Mesothelial cell of epicardium (in vitro differentiated cells): ENCODE measurements at regions not wholly inside any gene's neighbourhood (a gene's known extent, or its start where the extent isn't known, plus 50 kb on each side); places are given as distances from the start of the nearest gene placed in this dataset.

Experiments
- DNase-seq, 2 experiments: peaks; one replicate each; pipeline ENCODE4 v3.0.0; 2021; ENCODE audit warnings: low spot score in 2 of 2; ENCODE audit not compliant: unreplicated experiment in 2 of 2
- H3K27ac Mint-ChIP-seq: 2 replicates; pipeline ENCODE4 v1.8.0; 2021; ENCODE audit warnings: mixed read lengths
- H3K27me3 Mint-ChIP-seq: 2 replicates; pipeline ENCODE4 v1.8.0; 2021; ENCODE audit warnings: low read depth, mixed read lengths
- H3K36me3 Mint-ChIP-seq: 2 replicates; pipeline ENCODE4 v1.8.0; 2021; ENCODE audit warnings: mixed read lengths
- H3K4me1 Mint-ChIP-seq: 2 replicates; pipeline ENCODE4 v1.8.0; 2021; ENCODE audit warnings: mixed read lengths
- H3K4me3 Mint-ChIP-seq: 2 replicates; pipeline ENCODE4 v1.8.0; 2021; ENCODE audit warnings: mild to moderate bottlenecking, moderate library complexity, mixed read lengths
- H3K9me3 Mint-ChIP-seq: 2 replicates; pipeline ENCODE4 v1.8.0; 2021; ENCODE audit warnings: mixed read lengths
- TF ChIP-seq, protein P1 (sequence below): fragments of 200-600 bp; sonication (generic); IDR thresholded peaks from one replicate; pipeline ENCODE4 v1.5.0; 2021; ENCODE audit warnings: antibody characterized with exemption; ENCODE audit not compliant: unreplicated experiment

DNA sequence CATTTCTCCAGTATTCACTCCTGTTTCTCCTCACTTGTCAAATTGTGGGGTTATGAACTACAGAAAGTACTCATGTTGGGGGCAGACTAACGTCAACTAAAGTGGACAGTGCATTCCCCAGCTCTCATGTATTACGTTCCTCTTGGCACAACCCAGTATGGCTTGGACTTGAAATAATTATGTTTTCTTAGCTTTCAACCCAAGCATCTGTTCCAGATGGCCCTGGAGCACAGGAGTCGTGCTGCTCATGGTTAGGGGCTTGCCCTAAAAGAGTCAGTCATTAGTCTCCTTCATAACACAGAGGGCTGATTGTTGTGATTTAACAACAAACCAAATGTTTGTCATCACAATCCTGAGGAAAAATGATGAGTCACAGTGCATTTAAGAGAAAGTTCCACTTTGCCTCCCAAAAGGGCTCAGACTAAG, 154.4 kb downstream of the RPAP3 start:
- H3K4me3 Mint-ChIP-seq: no peak overlapping the region
- peaks cover 25% of the 10 kb centered on the region for H3K9me3 Mint-ChIP-seq
- DNase-seq: no peak
- H3K36me3 Mint-ChIP-seq: peaks cover 2% of the 10 kb centered on the region
- TF ChIP-seq, protein P1, sequence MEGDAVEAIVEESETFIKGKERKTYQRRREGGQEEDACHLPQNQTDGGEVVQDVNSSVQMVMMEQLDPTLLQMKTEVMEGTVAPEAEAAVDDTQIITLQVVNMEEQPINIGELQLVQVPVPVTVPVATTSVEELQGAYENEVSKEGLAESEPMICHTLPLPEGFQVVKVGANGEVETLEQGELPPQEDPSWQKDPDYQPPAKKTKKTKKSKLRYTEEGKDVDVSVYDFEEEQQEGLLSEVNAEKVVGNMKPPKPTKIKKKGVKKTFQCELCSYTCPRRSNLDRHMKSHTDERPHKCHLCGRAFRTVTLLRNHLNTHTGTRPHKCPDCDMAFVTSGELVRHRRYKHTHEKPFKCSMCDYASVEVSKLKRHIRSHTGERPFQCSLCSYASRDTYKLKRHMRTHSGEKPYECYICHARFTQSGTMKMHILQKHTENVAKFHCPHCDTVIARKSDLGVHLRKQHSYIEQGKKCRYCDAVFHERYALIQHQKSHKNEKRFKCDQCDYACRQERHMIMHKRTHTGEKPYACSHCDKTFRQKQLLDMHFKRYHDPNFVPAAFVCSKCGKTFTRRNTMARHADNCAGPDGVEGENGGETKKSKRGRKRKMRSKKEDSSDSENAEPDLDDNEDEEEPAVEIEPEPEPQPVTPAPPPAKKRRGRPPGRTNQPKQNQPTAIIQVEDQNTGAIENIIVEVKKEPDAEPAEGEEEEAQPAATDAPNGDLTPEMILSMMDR: no peak
- no peak overlapping the region for H3K27ac Mint-ChIP-seq
- no peaks in the 10 kb centered on the region for H3K4me1 Mint-ChIP-seq
- no peaks in the 10 kb centered on the region for H3K27me3 Mint-ChIP-seq

DNA sequence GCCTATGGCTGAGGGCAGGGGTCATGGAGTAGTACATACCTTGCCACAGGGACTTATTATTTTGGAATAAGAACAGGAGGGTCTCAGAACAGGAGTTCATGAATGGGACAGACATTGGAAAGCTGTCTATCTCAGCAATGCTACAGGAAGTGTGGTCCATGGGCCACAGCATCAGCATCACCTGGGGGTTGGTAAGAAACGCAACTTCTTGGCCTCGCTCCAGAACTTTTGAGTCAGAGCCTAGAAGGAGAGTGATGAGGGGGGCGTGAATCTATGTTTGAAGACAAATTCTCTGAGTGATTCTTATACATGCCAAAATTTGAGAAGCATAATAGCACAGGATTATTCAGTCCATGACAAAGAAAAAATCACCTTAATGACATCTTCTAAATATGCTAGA, 156.6 kb downstream of the RPAP3 start:
- no peak overlapping the region for H3K27ac Mint-ChIP-seq
- H3K4me1 Mint-ChIP-seq: no peaks in the 10 kb centered on the region
- DNase-seq: no peak
- H3K36me3 Mint-ChIP-seq: peaks cover 2% of the 10 kb centered on the region
- H3K27me3 Mint-ChIP-seq: no peaks in the 10 kb centered on the region
- TF ChIP-seq, protein P1: no peak
- peaks cover 15% of the 10 kb centered on the region for H3K9me3 Mint-ChIP-seq
- no peak overlapping the region for H3K4me3 Mint-ChIP-seq

DNA sequence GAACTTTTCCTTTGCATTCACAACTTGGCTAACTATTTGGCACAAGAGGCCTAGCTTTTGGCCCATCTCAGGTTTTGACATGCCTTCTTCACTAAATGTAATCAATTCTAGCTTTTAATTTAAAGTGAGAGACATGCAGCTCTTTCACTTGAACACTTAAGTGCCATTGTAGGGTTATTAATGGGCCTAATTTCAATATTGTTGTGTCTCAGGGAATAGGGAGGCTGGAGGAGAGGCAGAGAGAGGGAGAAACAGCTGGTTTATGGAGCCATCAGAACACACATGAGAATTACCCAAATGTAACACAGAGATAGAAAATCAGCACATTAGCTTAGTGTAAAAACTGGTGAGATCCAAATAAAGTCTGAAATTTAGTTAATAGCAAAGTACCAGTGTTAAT, 157.4 kb downstream of the RPAP3 start:
- H3K4me3 Mint-ChIP-seq: no peak overlapping the region
- peaks cover 2% of the 10 kb centered on the region for H3K36me3 Mint-ChIP-seq
- TF ChIP-seq, protein P1: no peak

DNA sequence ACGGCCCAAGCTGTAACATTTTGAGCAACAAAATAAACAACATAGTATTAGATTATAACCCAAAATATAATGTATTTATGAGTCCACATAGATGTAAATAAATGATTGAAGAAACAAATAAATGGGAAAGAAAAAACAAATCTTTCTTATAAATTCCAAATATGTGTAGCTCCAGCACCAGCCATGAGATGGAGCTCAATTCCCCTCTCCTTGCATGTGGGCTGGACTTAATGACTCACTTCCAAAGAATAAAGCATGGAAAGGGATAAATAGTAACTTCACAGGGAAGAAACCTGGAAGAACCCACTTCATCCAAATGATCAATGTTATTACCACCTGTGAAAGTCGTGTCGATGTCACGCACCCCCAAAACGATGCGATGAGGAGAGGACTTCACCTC, 158.8 kb downstream of the RPAP3 start:
- Mint-ChIP-seq H3K4me3 (no peak overlapping the region), H3K36me3 (no peaks in the 10 kb centered on the region), H3K9me3 (no peaks in the 10 kb centered on the region), H3K27me3 (peaks cover 3% of the 10 kb centered on the region), H3K27ac (no peak overlapping the region), H3K4me1 (no peaks in the 10 kb centered on the region)
- TF ChIP-seq, protein P1: no peak
- DNase-seq: no peak

More for the DNA sequence above, 157.4 kb downstream of the RPAP3 start:
- DNase-seq: no peak
- Mint-ChIP-seq H3K27ac (no peak overlapping the region), H3K27me3 (no peaks in the 10 kb centered on the region), H3K9me3 (peaks cover 6% of the 10 kb centered on the region), H3K4me1 (no peaks in the 10 kb centered on the region)

DNA sequence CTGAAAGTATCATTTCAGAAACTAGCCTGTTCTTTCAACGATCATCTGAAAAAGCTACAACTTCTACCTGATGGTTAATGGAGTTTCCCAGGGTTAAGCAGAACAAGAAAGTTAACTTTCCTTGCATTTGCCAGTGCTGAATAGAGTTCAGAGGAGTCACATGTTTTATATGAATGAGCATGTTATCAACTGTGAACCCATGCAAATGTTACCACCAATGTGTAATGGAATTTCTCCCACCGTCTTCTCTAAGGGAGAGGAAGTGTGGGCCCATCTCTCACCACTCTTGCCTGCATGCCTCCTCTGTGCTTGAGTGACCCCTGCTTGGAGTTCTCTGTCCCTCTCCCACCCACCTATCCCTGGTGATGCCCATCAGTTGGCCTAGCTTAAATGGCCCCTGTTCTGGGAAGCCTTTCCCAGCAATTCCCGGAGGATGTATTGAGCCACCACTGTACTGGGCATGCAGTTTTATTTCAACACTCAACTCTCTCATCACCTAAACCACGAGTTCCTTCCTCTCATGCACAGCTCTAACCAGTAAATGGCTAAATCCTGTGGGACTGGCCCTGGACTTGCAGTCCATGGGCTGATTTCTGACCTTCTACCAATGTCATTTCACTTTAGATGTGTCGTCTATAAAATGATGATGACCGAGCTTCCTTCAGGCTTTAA, 159.8 kb downstream of the RPAP3 start:
- TF ChIP-seq, protein P1: no peak
- H3K36me3 Mint-ChIP-seq: no peaks in the 10 kb centered on the region
- no peak for DNase-seq
- no peak overlapping the region for H3K27ac Mint-ChIP-seq
- no peak overlapping the region for H3K4me3 Mint-ChIP-seq
- H3K27me3 Mint-ChIP-seq: peaks cover 7% of the 10 kb centered on the region
- no peaks in the 10 kb centered on the region for H3K4me1 Mint-ChIP-seq
- H3K9me3 Mint-ChIP-seq: no peaks in the 10 kb centered on the region

DNA sequence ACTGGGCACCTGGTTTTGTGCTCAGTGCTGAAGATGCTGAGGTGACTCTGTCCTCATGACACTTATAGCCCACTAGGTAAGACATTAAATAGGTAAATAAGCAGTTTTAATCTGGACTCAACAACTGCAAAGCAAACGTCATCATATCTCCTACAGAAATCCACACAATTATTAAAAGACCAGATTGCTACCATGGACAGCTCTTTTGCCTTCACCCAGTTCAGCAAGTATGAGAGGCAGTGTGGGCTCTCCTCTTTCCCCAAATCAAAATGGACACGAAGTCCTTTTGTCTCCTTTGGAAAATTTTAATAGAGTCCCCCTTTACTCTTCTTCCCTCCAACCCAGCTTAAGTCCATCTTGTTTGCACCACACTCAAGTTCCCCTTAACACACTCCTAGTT, 171.1 kb downstream of the RPAP3 start:
- peaks cover 28% of the 10 kb centered on the region for H3K27me3 Mint-ChIP-seq
- DNase-seq: no peak
- no peak overlapping the region for H3K4me3 Mint-ChIP-seq
- H3K36me3 Mint-ChIP-seq: no peaks in the 10 kb centered on the region
- TF ChIP-seq, protein P1: no peak
- peaks cover 19% of the 10 kb centered on the region for H3K9me3 Mint-ChIP-seq
- no peaks in the 10 kb centered on the region for H3K4me1 Mint-ChIP-seq
- no peak overlapping the region for H3K27ac Mint-ChIP-seq
